A172 (cell line): ENCODE measurements at regions not wholly inside any gene's neighbourhood (a gene's known extent, or its start where the extent isn't known, plus 50 kb on each side); places are given as distances from the start of the nearest gene placed in this dataset.

Experiments
- DNase-seq: peaks from one replicate; pipeline ENCODE4 v3.0.0-alpha.2; 2015; ENCODE audit warnings: low spot score

- no peak for DNase-seq
Observed at GRCh38 chr6:167579806-167580618, 246.7 kb upstream of the AFDN start.

DNA sequence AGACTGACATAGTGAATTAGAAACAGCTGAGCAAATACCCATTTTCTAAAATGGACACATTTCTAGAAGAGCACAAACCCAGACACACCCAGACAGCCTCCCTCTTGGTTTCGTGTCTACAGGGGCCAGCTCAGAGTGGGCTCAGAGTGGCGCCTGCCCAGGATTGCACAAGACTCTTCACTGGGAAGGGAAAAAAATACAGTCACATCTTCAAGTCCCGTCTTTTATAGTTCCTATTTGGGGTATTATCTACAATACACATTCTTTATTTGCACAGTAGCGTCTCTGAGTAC is 246.1 kb upstream of the AFDN start:
- DNase-seq: no peak

GRCh38 chr6:167581637-167582036 is 245.1 kb upstream of the AFDN start:
- no peak for DNase-seq

DNA sequence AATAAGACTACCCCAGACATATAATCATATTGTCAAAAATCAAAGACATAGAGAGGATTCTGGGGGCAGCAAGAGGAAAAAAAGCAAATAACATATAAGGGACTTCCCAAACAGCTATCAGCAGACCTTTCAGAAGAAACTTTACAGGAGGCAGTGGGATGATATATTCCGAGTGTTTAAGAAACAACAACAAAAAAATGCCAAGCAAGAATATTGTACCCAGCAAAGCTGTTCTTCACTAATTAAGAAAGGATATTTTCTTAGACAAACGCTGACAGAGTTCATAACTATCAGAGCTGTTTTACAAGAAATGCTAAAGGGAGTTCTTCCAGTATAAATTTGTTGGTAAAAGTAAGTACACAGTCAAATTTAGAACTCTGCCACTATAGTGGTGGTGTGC is 243.3 kb upstream of the AFDN start:
- DNase-seq: no peak

DNA sequence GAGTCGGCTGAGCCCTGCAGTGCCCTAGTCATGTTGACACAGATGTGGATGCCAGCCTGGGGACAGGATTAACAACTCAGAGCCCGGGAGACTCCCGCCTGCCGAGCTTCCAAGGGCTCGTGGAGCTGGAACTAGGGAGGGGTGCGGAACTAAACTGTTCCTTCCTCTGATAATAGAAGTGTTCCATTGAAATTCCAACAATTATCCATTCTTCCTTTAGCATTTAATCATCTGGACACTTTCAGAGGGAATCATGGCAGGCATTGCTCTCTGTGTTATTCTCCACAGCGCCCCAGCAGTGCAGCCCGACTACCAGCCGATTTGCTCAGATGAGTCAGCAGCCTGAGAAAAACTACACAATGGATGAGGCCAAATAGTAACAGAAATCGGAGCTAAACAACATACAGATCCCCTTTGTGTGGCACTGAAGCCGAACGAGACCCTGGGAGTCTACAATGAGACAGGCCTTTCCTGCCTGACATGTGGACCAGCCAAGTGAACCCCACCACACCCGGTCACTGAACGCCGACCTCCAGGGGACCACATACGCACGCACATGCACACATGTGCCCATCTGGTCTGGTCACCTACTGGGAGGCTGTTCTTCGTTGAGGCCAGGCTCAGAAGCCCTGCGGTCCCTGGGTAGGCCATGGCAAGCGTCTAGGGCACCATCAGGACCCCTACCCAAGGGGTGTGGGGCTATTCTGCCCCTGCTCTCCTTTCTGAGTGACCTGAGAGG is 238.4 kb upstream of the AFDN start:
- DNase-seq: no peak

DNA sequence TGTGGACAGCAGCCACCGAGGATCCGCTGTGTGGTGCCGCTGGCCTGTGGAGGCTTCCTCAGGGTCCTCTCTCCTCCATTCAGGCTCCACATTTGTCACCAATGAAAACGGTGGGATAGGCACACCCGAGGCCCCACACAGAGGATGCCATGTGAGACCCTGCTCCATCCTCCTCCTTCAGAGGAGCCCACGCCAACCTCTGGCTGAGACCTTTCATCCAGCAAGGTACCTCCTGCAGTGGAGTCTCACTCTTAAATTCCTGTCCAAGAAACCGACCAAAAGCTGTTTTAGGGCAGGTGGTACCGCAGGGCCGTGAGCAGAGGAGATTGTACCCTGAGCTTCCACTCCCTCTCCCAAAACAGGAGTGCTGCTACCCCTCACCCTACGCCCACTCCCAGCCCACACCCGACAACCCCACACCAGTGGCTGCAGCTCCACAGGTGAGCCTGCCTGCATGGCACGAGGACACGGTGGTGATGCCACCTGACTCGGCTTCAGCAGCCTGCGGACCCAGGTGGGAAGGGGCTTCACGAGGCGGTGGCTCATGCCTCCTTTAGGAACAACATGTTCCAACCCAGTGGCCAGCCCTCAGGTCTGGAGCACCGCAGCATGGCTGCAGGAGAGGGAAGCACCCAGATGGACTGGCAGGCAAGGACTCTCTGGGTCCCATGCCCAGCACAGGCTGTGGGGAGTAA is 237.6 kb upstream of the AFDN start:
- no peak for DNase-seq

GRCh38 chr6:167589615-167589940 is 237.1 kb upstream of the AFDN start:
- no peak for DNase-seq

GRCh38 chr6:167590193-167590592 is 236.5 kb upstream of the AFDN start:
- no peak for DNase-seq
